Inflammatory macrophage (primary cell): ENCODE measurements at regions not wholly inside any gene's neighbourhood (a gene's known extent, or its start where the extent isn't known, plus 50 kb on each side); places are given as distances from the start of the nearest gene placed in this dataset.
"Not testable (repeated sequence)": the region's sequence is repeated elsewhere in the genome, so short reads cannot be mapped to it uniquely, and the experiment has no call there.

Experiments used
- DNase-seq, 2 donors: peaks; one replicate each; pipeline ENCODE4 v3.0.0-alpha.2; 2020 to 2022

- DNase-seq, result no peak
Measured at GRCh38 chr10:21463436-21463835, 62.0 kb downstream of the SKIDA1 start.

DNA sequence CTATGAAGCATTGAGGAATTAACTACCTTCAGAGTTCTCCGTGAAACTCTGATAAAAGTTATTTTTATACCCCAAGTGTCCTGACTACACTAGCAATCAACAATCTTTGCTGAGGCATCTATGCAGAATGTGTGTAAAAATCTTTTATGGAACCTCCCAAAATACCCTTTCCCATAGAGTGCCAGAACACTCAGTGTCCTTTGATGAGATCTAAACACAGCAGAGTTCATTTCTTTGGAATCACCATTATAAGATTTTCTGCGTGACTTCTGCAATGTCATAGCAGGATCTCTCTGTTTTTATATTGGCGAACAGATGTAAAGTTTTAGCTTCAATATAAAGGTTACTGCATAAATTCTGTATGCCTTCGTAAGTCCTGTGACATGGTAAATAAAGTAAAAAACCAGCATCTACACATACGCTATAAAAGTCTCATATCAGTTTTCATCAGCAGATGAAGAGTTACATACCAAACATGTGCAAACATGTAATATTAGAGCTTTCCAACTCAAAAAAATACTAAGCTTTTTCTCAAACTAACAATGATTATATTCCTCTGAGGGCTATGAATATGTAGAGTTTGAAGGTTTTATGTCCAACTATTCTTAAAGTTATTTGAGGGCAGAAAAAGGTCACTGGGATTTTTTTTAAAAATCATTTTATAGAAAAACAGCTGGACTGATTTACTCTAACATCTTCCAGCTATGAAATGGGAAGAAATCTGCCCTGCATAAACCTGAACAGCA lies 67.2 kb downstream of the SKIDA1 start:
- DNase-seq, result no peak

DNA sequence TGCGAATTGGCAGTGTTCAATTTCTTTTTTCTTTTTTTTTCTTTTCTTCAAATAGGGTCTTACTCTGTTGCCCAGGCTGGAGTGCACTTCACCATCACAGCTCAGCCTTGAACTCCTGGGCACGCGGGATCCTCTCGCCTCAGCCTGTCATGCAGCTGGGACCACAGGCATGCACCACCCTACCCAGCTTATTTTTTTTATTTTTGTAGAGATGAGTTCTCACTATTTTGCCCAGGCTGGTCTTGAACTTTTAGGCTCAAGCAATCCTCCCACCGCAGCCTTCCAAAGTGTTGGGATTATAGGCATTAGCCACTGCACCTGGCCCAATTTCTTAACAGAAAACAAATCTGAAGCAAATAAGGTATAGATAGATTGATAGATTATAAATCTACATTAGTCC lies 69.3 kb downstream of the SKIDA1 start:
- no peak for DNase-seq

DNA sequence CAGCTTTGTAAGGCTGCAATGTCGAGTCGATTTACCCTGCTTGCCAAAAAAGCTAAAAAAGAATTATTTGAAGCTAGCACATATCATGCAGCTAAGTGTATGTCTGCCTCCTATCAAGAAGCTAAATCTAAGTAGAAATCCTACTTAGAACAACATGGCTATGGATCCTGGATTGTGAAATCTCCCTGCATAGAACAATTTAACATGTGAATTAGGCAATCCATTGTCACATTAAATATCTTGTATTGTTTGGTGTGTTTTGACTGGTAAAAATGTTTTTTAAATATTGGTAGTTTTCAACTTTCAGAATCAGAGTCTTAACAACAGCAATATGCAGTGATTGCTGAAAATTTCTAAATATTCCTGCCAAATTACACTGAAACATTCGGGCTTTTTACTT lies 73.3 kb downstream of the SKIDA1 start:
- DNase-seq, result no peak

GRCh38 chr10:21449288-21449966 lies 76.1 kb downstream of the SKIDA1 start:
- peak in 1 of 2 donors; percentile 17 for DNase-seq

DNA sequence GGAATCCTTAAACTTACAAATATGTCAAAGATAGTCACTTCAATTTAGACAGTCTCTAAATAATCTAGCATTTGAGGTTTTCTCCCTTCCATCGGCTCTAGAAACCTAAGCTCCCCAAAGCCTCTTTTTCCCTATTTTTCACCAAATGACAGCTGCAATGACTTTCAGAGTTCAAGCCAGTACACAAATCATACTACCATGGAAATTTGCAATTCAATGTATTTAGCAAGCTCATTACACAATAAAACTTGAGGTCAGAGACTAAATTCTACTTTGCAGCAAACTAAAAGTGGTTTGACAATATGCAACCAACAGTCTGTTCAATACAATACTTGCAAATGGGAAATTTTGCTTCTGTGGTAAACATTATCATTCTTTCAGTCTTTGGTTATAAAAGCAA lies 80.3 kb downstream of the SKIDA1 start:
- no peak for DNase-seq

DNA sequence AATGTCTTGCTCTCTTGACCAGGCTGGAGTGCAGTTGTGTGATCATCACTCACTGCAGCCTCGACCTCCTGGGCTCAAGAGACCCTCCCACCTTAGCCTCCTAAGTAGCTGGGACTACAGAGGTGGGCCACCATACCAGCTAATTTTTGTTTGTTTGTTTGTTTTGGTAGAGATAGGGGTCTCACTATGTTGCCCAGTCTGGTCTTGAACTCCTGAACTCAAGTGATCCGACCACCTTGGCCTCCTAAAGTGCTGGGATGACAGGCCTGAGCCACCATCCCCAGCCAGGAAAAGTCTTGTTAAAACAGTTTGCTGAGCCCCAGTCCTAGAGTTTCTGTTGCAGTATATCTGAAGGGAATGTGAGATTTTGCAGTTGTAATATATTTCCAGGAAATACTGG lies 83.9 kb downstream of the SKIDA1 start:
- no peak for DNase-seq

DNA sequence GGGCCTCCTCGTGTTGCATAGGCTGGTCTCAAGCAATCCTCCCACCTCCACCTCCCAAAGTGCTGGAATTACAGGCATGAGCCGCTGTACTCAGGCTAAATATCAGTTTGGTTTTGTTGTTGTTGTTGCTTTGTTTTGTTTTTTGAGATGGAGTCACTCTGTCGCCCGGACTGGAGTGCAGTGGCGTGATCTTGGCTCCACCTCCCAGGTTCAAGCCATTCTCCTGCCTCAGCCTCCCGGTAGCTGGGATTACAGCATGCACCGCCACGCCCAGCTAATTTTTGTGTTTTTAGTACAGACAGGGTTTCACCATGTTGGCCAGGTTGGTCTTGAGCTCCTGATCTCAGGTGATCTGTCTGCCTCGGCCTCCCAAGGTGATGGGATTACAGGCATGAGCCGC lies 86.6 kb downstream of the SKIDA1 start:
- DNase-seq, result not testable (repeated sequence)

- no peak for DNase-seq
Measured at GRCh38 chr10:21437770-21438382, 87.6 kb downstream of the SKIDA1 start.

- no peak for DNase-seq
Measured at GRCh38 chr10:21432266-21432665, 93.2 kb downstream of the SKIDA1 start.

GRCh38 chr10:21431799-21432198 lies 93.7 kb downstream of the SKIDA1 start:
- no peak for DNase-seq

- no peak for DNase-seq
Measured at GRCh38 chr10:21427804-21428481, 97.5 kb downstream of the SKIDA1 start.

DNA sequence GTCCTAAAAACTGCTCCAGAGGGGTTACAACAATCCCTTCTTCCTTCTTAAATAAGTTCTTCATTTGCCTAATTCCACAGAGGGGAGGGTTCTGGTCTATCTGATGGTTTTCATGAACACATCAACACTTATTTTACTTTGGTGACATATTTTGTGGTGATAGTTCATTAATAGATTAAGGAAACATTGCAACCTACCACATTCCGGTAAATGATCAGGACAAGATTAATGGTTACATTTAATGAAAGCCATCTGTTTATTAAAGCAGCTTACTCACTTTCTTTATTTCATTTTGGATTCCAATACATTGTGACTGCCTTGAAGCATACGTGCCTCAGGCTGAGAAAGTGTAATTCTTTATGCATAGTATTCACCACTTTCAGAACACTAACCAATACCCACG lies 101.0 kb downstream of the SKIDA1 start:
- no peak for DNase-seq

DNA sequence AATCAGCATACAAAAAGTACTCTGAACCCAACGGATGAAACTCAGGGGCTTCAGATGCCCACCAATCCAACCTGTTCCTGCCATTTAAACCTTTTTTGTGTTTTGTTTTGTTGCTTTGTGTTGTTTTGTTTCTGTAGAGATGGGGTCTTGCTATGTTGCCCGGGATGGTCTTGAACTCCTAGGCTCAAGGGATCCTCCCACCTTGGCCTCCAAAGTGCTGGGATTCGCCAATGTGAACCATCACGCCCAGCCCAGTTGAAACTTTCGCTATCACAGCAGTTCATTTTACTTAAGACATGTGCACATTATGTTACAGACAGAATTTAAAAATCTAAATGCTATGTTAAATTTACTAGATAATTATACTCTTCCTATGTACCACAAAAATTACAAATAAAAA lies 101.6 kb downstream of the SKIDA1 start:
- no peak for DNase-seq

GRCh38 chr10:21423338-21423737 lies 102.1 kb downstream of the SKIDA1 start:
- no peak for DNase-seq

DNA sequence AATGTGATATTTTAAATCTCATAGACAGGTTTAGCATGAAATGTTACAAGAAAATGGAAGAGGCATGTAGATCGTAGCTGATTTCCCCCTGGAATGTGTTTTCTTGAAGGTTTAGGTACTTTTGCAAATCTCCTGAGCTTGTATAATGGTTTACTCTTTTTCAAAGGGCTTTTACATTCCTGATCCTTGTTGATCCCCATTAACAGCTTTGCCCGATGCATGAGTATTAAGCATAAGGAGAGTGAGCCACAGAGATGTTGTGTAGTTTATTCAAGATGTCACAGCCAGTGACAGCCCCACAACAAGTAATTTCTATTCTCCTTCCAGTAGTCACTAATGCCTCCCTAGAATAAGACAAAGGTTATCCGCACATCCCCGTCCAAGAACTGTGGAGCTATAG lies 103.7 kb downstream of the SKIDA1 start:
- DNase-seq, result no peak

DNA sequence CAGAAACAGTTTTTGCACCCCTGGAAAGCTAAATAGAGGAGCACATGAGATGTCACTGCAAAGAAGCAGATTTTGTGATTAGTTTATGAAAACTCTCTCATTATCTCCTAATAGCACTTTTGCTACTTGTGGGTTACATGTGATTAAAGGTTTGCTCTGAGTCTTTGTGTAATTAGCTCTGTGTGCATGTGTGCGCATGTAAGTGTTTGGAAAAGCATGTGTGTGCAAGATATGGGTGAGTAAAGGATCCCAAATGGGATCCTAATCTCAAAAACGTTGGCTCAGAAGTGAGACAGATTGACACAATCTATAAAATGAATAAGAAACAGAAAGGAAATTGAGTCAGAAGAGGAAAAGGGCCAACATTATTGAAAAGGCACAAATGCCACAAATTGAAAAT lies 104.5 kb downstream of the SKIDA1 start:
- no peak for DNase-seq

GRCh38 chr10:21418981-21419576 lies 106.4 kb downstream of the SKIDA1 start:
- DNase-seq, result not testable (repeated sequence)

GRCh38 chr10:21417172-21417712 lies 108.2 kb downstream of the SKIDA1 start:
- no peak for DNase-seq

DNA sequence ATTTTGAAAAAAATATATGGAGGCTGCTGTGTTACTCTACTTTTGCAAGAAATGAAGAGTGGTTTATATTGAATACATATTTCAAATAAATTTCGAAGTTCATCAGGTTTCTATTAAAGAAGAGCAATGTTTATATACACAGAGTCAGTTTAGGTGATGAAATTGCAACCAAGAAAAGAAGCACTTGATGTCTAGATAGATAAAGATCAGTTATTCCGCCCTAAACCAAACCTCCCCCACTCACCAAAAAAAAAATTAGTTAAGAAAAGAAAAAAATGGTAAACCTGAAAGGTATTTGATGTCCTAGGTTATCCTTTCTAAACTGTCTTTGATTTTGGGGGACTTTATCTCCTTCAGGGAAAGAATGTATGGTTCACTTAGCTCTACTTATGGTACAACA lies 111.8 kb downstream of the SKIDA1 start:
- DNase-seq, result no peak

GRCh38 chr10:21413268-21413667 lies 112.2 kb downstream of the SKIDA1 start:
- no peak for DNase-seq

DNA sequence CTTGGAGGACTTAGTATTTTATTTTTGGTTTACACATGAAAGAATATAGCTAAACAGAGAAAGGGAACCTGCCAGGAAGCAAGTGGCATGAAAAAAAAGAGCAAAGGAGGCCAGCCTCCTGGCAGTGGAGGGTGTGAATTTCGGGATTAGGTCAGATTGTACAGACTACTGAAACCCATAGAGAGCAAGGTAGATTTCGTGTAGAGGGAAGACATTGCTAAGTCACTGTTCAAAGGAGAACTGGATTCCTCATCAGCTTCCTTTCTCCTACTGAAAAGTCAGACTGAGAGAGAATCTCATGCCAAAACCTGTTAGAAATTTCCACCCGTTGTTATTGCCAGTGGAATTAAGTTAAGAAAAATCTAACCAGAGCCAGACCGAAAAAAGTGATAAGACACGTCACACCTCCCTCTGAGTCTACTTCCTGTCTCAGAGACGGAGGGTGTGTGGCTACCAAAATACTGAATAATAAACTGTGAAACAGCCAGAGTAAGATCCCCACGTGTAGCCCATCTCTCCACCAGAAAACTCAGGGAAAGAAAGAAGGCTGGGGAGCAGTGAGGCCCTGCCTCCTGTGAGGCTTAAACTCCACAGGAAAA lies 118.8 kb downstream of the SKIDA1 start:
- no peak for DNase-seq
